AG09319 (cell line): ENCODE measurements at regions not wholly inside any gene's neighbourhood (a gene's known extent, or its start where the extent isn't known, plus 50 kb on each side); places are given as distances from the start of the nearest gene placed in this dataset.

Experiments
- DNase-seq: peaks from one replicate; pipeline ENCODE4 v3.0.0-alpha.2; 2010; ENCODE audit warnings: low read depth; ENCODE audit errors: extremely low read depth
- CTCF ChIP-seq: IDR thresholded peaks from 2 replicates; pipeline ENCODE4 v1.5.1; 2011; ENCODE audit warnings: low read depth, mild to moderate bottlenecking, inconsistent platforms, low read length, moderate library complexity

- TF ChIP-seq CTCF, result no peak
- no peak for DNase-seq
Observed at GRCh38 chr5:3833566-3833965, 237.9 kb downstream of the IRX1 start.

GRCh38 chr5:3835811-3836210, 240.2 kb downstream of the IRX1 start:
- DNase-seq, result no peak
- no peak for TF ChIP-seq CTCF

DNA sequence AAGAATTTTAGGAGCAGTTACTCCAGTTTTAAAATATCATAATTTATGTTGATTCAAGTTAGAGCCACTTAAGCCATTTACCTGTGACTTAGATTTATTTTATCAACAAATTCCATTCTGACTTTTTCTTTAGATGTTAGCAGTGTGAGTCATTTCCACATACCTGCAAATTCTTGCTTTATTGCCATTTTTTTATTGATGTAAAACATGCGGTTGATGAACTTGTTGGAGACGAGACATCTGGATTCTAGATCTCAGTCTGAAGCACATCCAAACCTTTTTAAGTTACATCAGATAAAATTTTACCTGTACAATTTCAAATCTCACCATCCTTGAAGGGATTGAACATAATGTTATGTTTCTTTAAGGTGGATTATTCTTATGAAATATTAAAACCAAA, 240.9 kb downstream of the IRX1 start:
- no peak for TF ChIP-seq CTCF
- DNase-seq, result no peak

- TF ChIP-seq CTCF, result no peak
- no peak for DNase-seq
Observed at GRCh38 chr5:3837506-3837905, 241.9 kb downstream of the IRX1 start.

- TF ChIP-seq CTCF, result no peak
- DNase-seq, result no peak
Observed at GRCh38 chr5:3839151-3839550, 243.5 kb downstream of the IRX1 start.

- DNase-seq, result no peak
- no peak for TF ChIP-seq CTCF
Observed at GRCh38 chr5:3842591-3842990, 247.0 kb downstream of the IRX1 start.

DNA sequence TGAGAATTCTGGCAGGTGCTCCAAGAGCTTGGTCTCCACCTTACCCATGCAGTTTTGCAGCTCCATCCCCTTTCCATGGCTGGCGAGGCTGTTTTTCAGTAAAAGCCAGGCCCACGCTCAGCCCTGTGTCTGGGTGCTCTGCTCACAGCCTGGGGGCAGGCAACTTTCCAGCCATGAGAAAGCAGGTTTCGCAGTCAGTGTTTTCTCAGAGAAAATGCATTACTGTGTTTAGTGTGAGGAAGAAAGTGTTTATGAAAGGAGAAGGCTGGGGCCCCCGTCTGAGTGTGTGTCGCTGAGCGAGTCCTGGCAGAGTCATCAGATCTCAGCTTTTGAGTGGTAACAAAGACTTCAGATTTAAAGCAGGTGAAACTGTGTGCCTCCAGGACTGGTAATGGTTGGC, 248.1 kb downstream of the IRX1 start:
- DNase-seq, result no peak
- no peak for TF ChIP-seq CTCF
